Upper lobe of right lung (tissue), 1 donor: ENCODE measurements at regions not wholly inside any gene's neighbourhood (a gene's known extent, or its start where the extent isn't known, plus 50 kb on each side); places are given as distances from the start of the nearest gene placed in this dataset.
A peak's percentile ranks its signal among the peaks of the same experiment; 100 is the strongest.
"Not testable (repeated sequence)": the region's sequence is repeated elsewhere in the genome, so short reads cannot be mapped to it uniquely, and the experiment has no call there.

Experiments used
- ATAC-seq: fragments of 200-7000 bp; cut with Tn5 transposase; one replicate; pipeline ENCODE4 v1.9.1; 2020; ENCODE audit warnings: mild to moderate bottlenecking, moderate library complexity
- DNase-seq: peaks from one replicate; pipeline ENCODE4 v3.0.0-alpha.2; 2020
- H3K27ac ChIP-seq: fragments of 200-600 bp; one replicate; pipeline ENCODE4 v1.8.0; 2022
- H3K27me3 ChIP-seq: fragments of 200-600 bp; one replicate; pipeline ENCODE4 v1.8.0; 2022; ENCODE audit warnings: mild to moderate bottlenecking
- H3K36me3 ChIP-seq: fragments of 200-600 bp; one replicate; pipeline ENCODE4 v1.8.0; 2022
- H3K4me1 ChIP-seq: fragments of 200-600 bp; one replicate; pipeline ENCODE4 v1.8.0; 2022
- H3K4me3 ChIP-seq: fragments of 200-600 bp; one replicate; pipeline ENCODE4 v1.8.0; 2022; ENCODE audit warnings: mild to moderate bottlenecking
- H3K9me3 ChIP-seq: fragments of 200-600 bp; one replicate; pipeline ENCODE4 v1.8.0; 2022
- CTCF ChIP-seq: fragments of 200-600 bp; IDR thresholded peaks from one replicate; pipeline ENCODE4 v1.8.0; 2022; ENCODE audit warnings: antibody characterized with exemption
- intact Hi-C: fragments of 100-400 bp; cut with DNase I; formaldehyde crosslinking; loops from one replicate; pipeline ENCODE4 v1.11.0; 2022
- donor health status: DM: no; HTN: yes; CAD: no; lungs with severe emphysema.

- peaks cover 16% of the 10 kb centered on the region for H3K4me1 ChIP-seq
- H3K27ac ChIP-seq, H3K27me3 ChIP-seq, H3K9me3 ChIP-seq, intact Hi-C loops, ATAC-seq, H3K4me3 ChIP-seq: not testable (repeated sequence)
- peaks cover 23% of the 10 kb centered on the region for H3K36me3 ChIP-seq
- peak; percentile 51 for DNase-seq
These were observed 128.6 kb upstream of the SMURF2 start for GRCh38 chr17:64790690-64791089.

GRCh38 chr17:64790193-64790592 is 128.1 kb upstream of the SMURF2 start:
- H3K9me3 ChIP-seq, ATAC-seq, H3K27me3 ChIP-seq, H3K4me3 ChIP-seq, H3K27ac ChIP-seq, intact Hi-C loops: not testable (repeated sequence)
- DNase-seq, result peak; percentile 30
- peaks cover 26% of the 10 kb centered on the region for H3K36me3 ChIP-seq
- H3K4me1 ChIP-seq, result peaks cover 16% of the 10 kb centered on the region

GRCh38 chr17:64789061-64789445 is 126.9 kb upstream of the SMURF2 start:
- peaks cover 36% of the 10 kb centered on the region for H3K36me3 ChIP-seq
- intact Hi-C loops, ATAC-seq, H3K27ac ChIP-seq, H3K27me3 ChIP-seq, H3K4me3 ChIP-seq, H3K9me3 ChIP-seq: not testable (repeated sequence)
- H3K4me1 ChIP-seq, result peaks cover 11% of the 10 kb centered on the region
- peak; percentile 22 for DNase-seq

DNA sequence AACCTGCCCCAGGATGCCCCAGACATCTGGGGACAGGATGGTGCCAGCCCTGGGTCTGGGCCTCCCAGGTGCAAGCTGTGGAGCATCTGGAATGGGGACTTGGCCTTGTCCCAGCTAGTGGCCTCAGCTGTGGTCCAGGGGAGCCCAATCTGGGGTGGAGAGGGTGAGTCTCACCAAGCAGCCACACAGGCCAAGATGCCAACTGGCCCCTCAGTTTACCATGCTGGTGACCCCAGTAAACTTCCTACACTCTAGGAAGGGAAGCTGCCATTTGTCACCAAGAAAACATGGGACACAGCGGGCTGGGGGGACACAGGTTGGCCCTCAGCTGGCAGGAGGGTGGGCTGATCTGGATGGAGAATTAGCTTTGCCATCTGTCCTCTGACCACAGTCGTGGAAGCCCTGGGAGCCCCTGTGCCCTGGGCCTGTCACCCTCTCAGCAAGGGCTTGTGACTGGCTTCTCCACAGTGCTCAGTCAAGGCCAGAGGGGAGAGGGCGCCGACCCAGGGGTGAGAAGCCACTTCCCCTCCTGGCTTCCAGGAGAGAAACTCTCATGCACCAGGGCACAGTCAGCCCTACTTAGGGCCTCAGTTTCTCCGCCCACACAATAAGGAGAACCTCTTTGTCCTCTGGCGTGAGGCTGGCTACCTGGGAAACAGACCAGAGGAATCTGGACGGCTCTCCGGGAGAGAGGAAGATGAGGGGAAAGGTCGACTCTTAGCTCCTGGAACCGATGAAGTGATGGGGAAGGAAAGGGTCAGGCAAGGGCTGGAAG is 126.4 kb upstream of the SMURF2 start:
- Histone ChIP-seq H3K36me3 (peaks cover 39% of the 10 kb centered on the region), H3K4me3 (no peak overlapping the region), H3K4me1 (peaks cover 6% of the 10 kb centered on the region), H3K9me3 (no peaks in the 10 kb centered on the region), H3K27ac (no peak overlapping the region), H3K27me3 (no peaks in the 10 kb centered on the region)
- DNase-seq (no peak), ATAC-seq (no peak)
- intact Hi-C loops, result no loop called here
- no peak for TF ChIP-seq CTCF

DNA sequence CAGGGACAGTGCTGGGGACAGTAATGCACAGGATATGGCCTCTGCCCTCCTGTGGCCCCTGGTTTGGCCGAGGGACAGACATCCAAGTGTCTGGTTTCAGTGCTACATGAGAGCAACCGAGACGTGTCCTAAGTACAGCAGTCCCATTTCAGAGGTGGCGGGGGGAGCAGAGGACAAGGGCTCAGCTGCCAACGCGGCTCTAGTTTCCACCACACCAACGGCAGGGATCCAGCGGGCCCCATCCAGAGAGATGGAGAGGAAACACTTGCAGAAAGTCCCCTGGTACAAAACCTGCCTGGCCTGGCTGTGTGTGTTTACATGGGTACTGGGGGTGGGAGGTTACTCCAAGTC is 125.8 kb upstream of the SMURF2 start:
- DNase-seq (no peak), ATAC-seq (no peak)
- Histone ChIP-seq H3K27me3 (no peaks in the 10 kb centered on the region), H3K4me3 (no peak overlapping the region), H3K4me1 (peaks cover 6% of the 10 kb centered on the region), H3K9me3 (no peaks in the 10 kb centered on the region), H3K36me3 (peaks cover 39% of the 10 kb centered on the region), H3K27ac (no peak overlapping the region)
- intact Hi-C loops, result no loop called here
- TF ChIP-seq CTCF, result no peak

DNA sequence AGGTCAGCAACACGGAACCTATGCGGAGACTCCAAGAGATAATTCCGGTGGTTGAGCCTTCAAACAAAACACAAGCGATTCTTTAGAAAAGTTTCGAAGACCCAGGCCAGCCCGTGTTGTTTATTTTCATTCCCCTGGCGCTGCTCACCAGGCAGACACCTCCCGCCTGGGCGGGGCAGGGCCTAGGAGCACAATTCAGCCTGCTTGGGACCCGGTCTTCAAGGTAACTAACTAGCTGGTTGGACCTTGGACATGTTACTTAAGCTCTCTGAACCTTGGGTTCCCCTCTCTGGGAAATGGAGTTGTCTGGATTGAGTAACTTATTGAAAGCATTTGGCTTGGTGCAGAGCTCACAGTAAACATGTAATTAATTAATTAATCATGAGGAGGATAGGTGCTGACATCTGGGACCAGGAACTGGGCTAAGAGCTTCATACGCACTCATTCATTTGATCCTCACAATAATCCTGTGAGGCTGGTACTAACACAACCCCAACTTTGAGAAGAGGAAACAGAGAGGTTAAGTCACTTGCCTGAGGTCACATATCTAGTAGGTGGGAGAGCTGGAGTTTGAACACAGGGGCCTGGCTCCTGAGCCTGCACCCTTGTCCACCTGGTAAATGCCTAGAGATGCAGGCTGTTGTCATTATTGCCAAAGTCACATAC is 125.3 kb upstream of the SMURF2 start:
- no peak overlapping the region for H3K27ac ChIP-seq
- H3K4me1 ChIP-seq, result peaks cover 6% of the 10 kb centered on the region
- intact Hi-C loops, result no loop called here
- no peak for ATAC-seq
- DNase-seq, result no peak
- H3K27me3 ChIP-seq, result no peaks in the 10 kb centered on the region
- no peak for TF ChIP-seq CTCF
- H3K36me3 ChIP-seq, result peaks cover 39% of the 10 kb centered on the region
- no peaks in the 10 kb centered on the region for H3K9me3 ChIP-seq
- H3K4me3 ChIP-seq, result no peak overlapping the region

DNA sequence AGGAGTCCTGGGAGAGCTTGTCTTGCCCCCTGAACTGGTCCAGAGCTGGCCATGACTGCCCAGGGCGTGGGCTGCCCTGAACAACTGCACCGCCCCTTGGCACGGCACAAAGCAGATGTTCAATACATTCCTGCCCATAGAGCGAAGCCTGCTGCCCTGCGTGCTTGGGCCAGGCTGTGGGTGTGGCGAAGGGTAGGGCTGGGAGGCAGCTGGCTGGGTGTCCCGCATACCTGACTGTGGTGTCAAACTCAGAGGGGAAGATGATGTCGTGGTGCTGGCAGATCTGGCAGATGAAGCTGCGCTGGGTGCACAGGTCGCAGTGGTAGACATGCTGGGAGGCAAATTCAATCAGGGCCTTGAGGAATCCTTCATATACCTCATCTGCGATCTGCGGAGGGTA is 124.2 kb upstream of the SMURF2 start:
- H3K4me3 ChIP-seq, result no peak overlapping the region
- intact Hi-C loops, result no loop called here
- H3K36me3 ChIP-seq, result peaks cover 32% of the 10 kb centered on the region
- no peak for TF ChIP-seq CTCF
- ATAC-seq (no peak), DNase-seq (no peak)
- peaks cover 7% of the 10 kb centered on the region for H3K4me1 ChIP-seq
- no peaks in the 10 kb centered on the region for H3K9me3 ChIP-seq
- H3K27me3 ChIP-seq, result no peaks in the 10 kb centered on the region
- H3K27ac ChIP-seq, result no peak overlapping the region
